GM18508 (cell line): ENCODE measurements at regions not wholly inside any gene's neighbourhood (a gene's known extent, or its start where the extent isn't known, plus 50 kb on each side); places are given as distances from the start of the nearest gene placed in this dataset.

Experiments
- ATAC-seq: cut with Tn5 transposase; IDR thresholded peaks from one replicate; pipeline ENCODE4 v1.9.1; 2021; ENCODE audit warnings: moderate number of reproducible peaks; ENCODE audit not compliant: insufficient read depth, unreplicated experiment

DNA sequence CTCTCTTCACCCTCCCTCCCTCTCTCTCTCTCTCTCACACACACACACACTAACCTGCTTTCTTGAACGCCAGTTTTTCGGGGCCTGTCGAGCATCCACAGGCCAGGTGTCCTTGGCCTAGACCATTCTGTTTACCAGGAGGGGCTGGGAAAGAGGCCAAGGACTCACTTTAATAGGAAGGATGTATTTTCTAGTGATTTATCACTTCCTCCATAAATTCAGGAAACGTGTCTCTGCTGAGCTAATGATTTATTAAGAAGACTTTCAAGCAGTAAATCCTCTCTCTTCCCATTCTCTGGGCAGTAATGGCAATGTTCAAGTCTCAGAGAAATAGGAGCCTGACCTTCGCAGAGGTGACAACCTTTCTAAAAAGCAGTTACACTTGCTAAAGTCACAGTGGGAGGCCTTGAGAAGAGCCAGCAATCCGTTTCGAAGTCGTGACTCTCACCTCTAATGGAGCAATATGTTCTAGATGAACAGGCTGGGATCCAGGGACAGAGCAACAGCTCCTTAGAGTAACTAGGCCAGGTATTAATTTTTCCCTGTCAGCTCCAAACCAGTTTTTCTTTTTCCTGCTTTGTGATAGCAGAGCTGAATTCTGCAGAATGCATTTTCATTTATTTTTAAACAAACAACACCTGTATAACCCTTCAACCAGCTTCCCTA lies 1357.5 kb upstream of the SORCS1 start:
- ATAC-seq, result no peak

DNA sequence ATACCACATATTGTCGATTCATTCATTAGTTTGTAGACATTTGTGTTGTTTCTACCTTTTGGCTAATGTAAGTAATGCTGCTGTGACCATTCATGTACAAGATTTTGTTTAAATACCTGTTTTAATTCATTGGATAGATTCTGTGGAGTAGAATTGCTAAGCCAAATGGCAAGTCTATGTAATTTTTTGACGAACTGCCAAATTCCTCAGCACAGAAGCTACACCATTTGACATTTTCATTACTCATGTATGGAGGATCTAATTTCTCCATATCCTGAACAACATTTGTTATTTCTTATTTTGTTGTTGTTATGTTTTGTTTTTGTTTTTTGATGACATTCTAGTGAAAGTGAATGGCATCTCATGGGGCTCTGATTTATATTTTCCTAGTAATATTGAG lies 1351.3 kb upstream of the SORCS1 start:
- no peak for ATAC-seq

DNA sequence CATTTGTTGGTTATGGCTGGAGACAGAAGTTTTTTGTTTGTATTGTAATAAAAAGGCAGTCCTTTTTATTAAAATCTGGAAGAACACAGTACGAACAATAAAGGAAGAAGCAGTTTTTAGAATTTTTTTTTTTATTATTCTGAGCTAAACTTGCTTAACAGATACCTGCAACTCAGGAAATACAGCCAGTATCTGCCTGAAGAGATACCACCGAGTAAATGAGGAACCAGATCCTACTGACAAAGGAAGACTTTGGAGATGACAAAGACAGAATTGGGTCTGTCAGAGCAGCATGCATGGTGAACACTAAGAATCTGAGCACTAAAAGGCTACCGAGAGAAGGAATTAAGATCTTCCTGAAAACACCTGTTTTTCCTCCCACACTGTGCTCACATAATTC lies 1335.9 kb upstream of the SORCS1 start:
- no peak for ATAC-seq

DNA sequence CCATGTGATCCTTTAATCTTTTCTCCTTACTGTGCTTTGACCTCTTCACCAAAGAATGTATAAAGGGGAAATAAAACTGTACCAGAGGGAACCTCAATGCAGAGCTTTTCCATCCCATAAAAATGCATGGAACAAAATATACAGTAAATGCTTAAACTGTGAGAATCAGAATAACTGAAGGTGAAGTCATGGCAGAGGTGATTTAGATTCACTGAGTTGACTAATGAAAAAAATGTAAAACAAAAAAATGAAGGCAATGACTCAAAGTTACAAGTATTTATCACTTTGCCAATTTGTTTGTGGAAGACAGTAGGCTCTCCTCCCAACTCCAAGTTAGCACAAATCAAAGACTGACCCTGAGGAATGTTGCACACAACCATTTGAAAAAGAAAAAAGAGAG lies 1331.6 kb upstream of the SORCS1 start:
- no peak for ATAC-seq

DNA sequence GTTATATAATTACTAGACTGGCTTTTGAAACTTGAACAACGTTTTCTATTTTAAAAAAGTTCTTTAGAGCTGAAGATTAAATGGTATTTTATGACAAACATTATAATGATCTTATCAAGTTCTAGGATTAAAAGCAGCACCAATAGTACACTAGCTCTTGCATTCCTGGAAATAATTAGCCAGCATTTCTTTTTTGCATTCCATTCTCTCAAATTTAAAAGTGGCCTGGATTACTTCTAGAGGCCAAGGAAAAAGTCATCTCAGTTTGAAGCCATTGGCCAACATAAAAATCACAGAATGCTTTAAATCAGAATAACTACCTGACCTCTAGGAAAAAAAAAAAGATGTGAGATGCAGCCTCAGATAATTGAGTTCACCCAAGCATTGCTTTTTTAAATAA lies 1326.4 kb upstream of the SORCS1 start:
- ATAC-seq, result no peak

DNA sequence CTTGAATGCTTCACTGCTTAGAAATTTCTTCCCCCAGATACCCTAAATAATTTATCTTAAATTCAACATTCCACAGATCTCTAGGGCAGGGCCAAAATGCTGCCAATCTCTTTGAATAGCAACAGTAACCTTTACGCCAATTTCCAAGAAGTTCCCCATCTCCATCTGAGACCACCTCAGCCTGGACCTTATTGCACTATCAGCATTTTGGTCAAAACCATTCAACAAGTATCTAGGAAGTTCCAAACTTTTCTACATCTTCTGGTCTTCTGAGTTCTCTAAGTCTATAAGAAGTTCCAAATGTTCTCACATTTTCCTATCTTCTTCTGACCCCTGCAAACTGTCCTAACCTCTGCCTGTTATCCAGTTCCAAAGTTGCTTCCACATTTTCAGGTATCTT lies 1306.9 kb upstream of the SORCS1 start:
- no peak for ATAC-seq

DNA sequence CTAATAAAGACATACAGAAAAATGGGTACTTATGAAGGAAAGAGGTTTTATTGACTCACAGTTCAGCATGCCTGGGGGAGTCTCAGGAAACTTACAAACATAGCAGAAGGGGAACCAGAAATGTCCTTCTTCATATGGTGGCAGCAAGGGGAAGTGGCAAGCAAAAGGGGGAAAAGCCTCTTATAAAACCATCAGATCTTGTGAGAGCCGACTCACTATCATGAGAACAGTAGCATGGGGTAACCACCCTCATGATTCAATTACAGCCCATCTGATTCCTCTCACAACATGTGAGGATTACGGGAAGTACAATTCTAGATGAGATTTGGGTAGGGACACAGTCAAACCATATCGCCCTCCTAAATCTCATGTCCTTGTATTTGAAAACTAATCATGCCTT lies 1305.4 kb upstream of the SORCS1 start:
- no peak for ATAC-seq

DNA sequence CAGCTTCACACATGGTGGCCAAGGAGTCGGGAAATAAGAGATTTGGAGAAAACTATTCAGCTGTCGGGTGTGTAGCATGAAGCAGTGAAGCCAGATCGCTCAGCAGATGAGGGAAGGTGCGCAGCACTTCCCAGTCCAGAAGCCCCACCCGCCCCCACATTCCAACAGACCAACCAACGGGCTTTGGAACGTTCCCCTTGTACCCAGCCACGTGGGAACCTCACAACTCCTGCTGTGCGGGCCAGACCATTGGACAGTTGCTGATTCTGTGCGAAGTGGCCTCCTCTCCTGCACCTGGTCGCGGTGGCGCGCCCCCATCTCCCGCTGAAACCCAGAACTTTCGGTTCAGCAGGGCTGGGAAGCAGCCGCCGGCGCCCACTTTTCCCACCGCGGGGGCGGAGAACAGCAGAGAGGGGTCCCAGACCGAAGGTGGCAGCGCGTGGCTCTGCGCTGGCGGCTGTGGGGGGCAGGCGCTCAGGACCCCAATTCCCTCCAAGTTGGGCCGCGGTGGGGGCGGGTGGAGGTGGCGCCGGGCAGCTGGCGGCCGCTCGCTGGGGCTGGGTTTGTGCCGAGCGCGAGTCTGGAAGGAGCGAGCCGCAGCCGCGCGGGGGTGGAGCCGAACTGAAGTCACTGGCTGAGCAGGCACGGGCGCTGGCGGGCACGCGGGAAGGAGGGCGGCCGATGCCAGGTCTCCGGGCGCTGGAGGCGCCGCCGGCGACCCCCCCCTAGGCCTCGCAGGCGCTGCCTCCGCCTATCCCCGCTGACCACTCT lies 1301.5 kb upstream of the SORCS1 start:
- ATAC-seq, result no peak

DNA sequence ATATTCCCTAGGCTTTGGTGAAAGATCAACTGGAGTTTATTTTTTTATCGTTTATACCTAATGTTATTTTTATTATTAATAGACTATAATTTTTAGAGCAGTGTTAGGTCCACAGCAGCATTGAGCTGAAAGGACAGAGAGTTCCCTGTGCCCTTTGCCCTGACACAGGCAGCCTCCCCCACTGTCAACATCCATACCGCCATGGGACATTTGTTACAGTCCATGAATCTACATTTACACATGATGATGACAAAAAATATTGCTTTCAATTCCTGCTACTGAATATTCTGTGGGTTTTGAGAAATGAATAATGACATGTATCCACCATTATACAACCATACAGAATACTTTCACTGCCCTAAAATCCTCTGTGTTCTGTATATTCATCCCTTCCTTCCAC lies 1297.5 kb upstream of the SORCS1 start:
- no peak for ATAC-seq

DNA sequence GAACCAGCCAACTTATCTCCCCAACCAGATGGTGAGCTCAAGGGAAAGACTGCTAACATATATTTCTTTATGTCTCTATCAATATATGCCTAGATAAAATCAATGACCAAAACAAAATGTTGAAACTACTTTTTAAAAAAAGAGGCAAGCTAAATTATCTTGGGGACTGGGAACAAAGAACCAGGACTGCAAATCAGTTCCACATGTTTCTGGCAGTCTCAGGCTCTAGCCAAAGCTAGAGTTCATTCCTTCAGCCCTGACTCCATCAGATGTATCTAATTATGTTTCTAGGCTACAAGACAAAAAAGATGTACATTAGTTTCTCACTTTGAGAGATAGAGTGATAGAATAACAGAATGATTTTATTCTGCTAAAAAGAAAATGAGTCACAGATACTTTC lies 1290.3 kb upstream of the SORCS1 start:
- no peak for ATAC-seq

DNA sequence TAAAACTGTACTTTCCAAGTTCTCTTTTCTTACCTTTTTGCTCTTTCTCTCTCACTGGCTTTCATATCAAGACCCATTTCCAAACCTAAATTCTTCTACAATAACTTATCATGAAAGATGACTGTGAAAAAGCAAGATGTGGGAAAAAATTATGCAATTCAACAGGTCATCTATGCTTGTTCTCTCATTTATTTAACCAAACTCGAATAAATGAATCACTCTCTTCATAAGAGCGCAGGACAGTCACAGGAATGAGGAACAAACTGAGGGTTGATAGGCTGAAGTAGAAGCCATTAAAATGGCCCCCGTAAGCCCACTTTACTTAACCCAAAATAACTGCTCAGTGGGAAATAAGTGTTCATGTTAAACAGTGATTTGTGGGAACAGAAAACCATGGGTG lies 1289.7 kb upstream of the SORCS1 start:
- ATAC-seq, result no peak

DNA sequence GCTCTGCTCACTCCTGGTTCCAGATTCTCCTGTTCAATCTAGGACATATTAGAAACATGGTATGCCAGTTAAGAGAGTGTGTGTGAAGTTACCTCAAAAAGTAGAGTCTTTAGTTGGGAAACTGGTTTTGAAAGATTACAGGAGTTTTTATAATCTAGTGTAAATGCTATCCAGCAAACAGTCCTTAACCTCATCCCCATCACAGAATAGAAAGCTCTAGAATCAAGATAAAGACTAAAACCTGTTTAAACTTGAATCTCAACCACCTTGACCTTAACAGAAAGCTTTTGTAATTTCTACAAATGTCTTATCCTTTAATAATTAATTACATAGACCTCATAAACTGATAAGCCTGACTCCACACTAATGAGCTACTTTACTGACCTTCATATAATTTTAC lies 1288.7 kb upstream of the SORCS1 start:
- no peak for ATAC-seq

DNA sequence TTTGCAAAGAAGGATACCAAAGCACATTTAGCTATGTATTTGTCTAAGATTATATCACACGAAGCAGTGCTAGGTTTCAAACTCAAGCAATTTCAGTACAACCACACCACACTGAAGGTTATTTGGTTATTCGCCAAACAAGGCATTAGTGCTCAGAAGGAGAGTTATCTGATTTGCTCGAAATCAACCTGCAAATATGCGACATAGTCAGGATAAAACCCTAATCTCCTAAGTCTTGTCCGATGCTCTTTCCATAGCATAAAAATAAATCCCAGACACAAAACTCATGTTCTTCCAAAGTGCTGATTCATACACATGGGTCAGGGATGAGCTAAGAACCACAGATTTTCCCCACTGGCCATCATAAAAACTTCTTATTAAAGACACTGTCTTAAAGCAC lies 1288.0 kb upstream of the SORCS1 start:
- no peak for ATAC-seq

DNA sequence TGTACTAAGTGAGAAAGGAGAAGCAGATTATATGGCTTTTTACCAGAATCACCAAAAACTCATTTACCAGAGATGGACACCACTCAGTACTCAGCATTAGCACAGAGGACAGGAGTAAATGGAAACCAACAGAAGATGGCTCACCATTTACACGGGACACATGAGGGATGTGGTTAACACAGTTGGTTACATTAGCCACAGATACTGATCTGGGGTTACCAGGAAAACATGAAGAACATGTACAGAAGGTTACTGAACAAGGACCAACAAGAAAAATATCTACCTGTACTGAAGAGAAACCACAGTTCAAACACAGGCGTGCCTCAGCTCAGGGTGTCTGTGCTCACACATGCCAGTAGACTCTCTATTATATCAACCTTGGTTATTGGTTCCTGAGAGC lies 1285.8 kb upstream of the SORCS1 start:
- ATAC-seq, result no peak

DNA sequence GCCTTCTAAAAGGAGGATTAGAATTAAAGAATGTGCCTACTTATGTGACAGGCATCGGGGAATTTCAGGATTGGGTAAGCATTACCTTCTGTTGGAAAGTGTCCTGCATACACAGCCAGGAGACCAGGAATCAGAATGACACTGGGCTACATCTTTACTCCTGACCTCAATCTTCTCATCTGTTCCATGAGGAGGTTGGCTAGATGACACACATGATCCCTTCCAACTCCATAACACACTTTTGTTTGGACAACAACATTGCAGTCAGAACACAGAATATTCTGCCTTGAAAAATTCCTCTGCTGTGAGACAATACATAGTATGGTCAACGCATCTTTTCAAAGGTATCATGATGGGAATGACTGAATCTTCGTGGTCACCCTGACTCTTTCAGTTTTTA lies 1281.2 kb upstream of the SORCS1 start:
- no peak for ATAC-seq

DNA sequence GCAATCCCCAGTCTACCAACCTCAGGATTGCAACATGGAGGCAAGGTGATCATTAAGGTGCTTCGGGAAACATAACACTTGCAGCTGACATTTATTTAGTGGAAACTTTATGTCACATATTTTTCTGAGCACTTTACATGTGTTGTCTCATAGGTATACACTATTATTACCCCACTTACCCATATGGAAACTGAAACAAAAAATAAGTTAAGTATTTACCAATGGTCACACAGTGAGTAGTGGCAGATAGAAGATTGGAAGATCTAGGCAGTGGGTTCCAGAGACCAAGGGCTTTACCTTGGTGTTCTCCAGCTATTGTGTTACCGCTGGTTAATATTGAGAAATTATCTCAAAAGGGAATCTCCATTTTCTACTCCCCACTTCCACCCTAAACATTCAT lies 1279.1 kb upstream of the SORCS1 start:
- ATAC-seq, result peak; percentile 95

DNA sequence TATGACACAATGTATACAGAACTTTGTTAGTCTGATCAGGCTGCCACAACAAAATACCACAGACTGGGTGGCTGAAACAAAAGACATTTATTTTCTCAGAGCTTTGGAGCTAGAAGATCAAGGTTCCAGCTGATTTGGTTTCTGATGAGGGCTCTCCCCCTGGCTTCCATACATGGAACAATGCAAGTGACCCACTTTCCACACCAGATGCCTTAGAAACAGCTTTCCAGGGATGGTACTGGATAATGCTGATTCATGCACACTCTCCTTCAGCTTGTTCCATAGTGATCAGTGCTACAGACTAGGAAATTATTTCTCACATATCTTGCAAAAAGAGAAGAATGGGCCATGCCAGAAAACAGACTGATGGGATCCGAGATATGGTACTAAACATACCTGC lies 1274.9 kb upstream of the SORCS1 start:
- ATAC-seq, result no peak

DNA sequence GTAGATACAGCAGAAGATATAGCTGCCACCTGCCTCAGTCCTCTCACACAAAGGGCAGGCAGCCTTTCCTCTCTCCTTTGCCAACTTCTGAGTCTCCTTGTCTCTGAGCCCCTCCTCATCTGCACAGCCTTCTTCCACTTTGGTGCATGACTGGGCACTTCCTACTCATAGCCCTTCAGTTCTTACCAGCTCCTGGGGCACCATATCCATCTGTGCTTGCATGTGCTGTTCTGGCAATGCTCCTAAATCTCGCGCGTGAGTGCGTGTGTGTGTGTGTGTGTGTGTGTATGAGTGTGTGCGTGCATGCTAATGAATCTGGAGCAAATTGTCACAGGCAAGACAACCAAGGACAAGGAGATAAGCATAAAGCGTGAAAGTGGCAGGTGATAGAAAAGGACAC lies 1271.6 kb upstream of the SORCS1 start:
- no peak for ATAC-seq

DNA sequence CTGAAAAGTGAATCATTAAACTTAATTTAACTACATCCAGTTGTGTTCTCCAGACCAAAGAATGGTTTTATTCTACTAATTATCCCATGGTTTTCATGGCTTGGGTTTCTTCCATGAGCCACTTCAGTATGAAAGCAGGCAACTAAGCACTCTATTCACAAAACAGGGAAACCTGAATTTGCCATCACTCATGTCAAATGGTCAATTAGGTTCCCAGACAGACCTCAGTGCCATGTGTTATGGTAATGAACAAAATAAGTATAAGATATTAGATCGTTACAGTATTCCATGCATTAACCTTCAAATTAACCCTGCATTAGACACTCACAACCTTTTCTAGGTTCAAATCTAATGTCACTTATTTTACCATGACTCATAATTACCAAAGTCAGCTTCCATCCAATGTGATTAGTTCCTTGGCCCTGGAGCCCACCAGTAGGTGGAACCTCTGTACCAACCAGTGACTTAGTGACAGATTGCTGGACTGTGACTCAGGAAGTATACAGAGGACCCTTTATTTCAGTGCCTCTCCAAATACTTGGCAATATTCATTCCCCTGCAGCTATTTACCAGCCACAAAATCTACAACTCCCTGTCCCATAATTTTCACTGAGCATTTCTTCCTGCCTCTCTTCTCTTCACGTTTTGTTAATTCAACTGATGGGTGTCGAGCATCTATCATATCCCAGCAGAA lies 1270.2 kb upstream of the SORCS1 start:
- no peak for ATAC-seq

DNA sequence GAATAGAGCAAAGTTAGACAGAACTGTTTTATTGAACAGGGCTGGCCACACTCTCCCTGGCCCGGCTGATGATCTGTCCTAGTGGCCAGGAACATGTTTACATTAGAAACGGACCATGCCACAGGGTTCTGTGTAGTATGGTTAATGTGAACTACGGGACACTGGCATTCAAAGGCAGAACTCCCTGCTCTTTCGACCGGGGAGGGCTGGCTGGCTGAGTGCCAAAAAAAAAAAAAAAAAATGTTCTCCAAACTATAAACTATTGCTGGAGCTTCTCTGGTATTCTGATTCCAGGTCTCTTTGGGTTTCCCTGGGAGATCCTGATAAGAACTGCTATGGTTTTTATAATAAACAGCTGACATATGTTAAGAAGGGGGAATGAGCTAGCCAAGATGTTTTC lies 1262.6 kb upstream of the SORCS1 start:
- ATAC-seq, result no peak

DNA sequence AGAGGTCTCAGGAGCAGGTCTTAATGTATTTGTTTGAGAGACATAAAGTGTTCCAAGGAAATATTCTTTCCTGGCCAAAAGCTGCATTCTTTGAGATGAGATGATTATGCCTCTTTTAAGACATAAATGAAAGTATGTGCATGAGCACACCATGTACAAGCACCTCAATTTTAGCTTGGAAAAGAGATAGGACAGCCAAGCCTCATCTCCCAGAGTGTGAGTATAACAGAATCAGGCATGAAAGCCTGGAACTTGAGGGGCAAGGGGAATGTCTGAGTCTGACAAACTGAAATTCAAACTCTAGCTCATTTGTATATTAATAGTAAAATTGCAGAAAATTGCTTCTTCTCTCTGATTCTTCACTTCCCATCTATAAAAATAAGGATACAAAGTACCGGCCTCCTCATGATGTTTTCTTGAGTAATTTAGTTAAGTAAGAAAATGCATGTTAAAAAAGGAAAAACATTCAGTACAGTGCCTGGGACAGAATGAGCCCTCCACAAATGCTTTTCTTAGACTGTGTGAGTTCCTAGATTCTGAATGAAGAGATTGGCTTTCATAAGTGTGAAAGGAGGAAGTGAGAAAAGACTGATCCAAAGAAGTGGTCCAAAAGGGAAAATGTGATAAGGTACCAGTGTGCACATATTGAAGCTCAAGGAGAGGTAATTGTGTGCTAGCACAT lies 1260.9 kb upstream of the SORCS1 start:
- no peak for ATAC-seq
